Astrocyte (in vitro differentiated cells and primary cell): ENCODE measurements at regions not wholly inside any gene's neighbourhood (a gene's known extent, or its start where the extent isn't known, plus 50 kb on each side); places are given as distances from the start of the nearest gene placed in this dataset.

Experiments used
- DNase-seq: peaks from one replicate; pipeline ENCODE4 v3.0.0-alpha.2; 2010; ENCODE audit warnings: low read depth
- FAIRE-seq: peaks from 2 replicates; lab custom pipeline; 2011; peaks lifted over from hg19 to GRCh38; lab: Jason Lieb, UNC
- H2AFZ ChIP-seq: 2 replicates; pipeline ENCODE4 v1.6.0; 2012; ENCODE audit warnings: low read depth, low read length, inconsistent platforms
- H3K27ac ChIP-seq: 2 replicates; pipeline ENCODE4 v1.5.1; 2011; ENCODE audit warnings: low read depth, low read length, inconsistent platforms
- H3K27me3 ChIP-seq: 2 replicates; pipeline ENCODE4 v1.6.0; 2011; ENCODE audit warnings: low read length, inconsistent platforms; ENCODE audit not compliant: insufficient read depth
- H3K36me3 ChIP-seq: 2 replicates; pipeline ENCODE4 v1.5.1; 2011; ENCODE audit warnings: low read length, inconsistent platforms; ENCODE audit not compliant: insufficient read depth
- H3K4me1 ChIP-seq: 2 replicates; pipeline ENCODE4 v1.5.1; 2011; ENCODE audit warnings: low read length, inconsistent platforms; ENCODE audit not compliant: insufficient read depth
- H3K4me2 ChIP-seq: 2 replicates; pipeline ENCODE4 v1.6.0; 2012; ENCODE audit warnings: low read length, inconsistent platforms
- H3K4me3 ChIP-seq: 2 replicates; pipeline ENCODE4 v1.5.1; 2011; ENCODE audit warnings: low read depth, mild to moderate bottlenecking, low read length, inconsistent platforms; ENCODE audit not compliant: insufficient read depth
- H3K79me2 ChIP-seq: 2 replicates; pipeline ENCODE4 v1.6.0; 2012; ENCODE audit warnings: mild to moderate bottlenecking, low read length, inconsistent platforms; ENCODE audit not compliant: insufficient read depth
- H3K9ac ChIP-seq: 2 replicates; pipeline ENCODE4 v1.6.0; 2012; ENCODE audit warnings: mild to moderate bottlenecking, low read length, inconsistent platforms
- H3K9me3 ChIP-seq: 2 replicates; pipeline ENCODE4 v1.5.1; 2012; ENCODE audit warnings: low read depth, mild to moderate bottlenecking, low read length, inconsistent platforms; ENCODE audit not compliant: insufficient read depth
- H4K20me1 ChIP-seq: 2 replicates; pipeline ENCODE4 v1.6.0; 2012; ENCODE audit warnings: low read length, inconsistent platforms; ENCODE audit not compliant: insufficient read depth
- H3K27ac Mint-ChIP-seq: one replicate; pipeline ENCODE4 v1.8.0; 2021; ENCODE audit warnings: mild to moderate bottlenecking, mixed read lengths; ENCODE audit not compliant: unreplicated experiment
- H3K27me3 Mint-ChIP-seq: one replicate; pipeline ENCODE4 v1.8.0; 2021; ENCODE audit warnings: low read depth, mixed read lengths; ENCODE audit not compliant: unreplicated experiment
- H3K36me3 Mint-ChIP-seq: one replicate; pipeline ENCODE4 v1.8.0; 2021; ENCODE audit warnings: low read depth, mixed read lengths; ENCODE audit not compliant: unreplicated experiment
- H3K4me1 Mint-ChIP-seq: one replicate; pipeline ENCODE4 v1.8.0; 2021; ENCODE audit warnings: low read depth, mixed read lengths; ENCODE audit not compliant: unreplicated experiment
- H3K4me3 Mint-ChIP-seq: one replicate; pipeline ENCODE4 v1.8.0; 2021; ENCODE audit warnings: mild to moderate bottlenecking, moderate library complexity, mixed read lengths; ENCODE audit not compliant: unreplicated experiment
- H3K9me3 Mint-ChIP-seq: one replicate; pipeline ENCODE4 v1.8.0; 2021; ENCODE audit warnings: mild to moderate bottlenecking, mixed read lengths; ENCODE audit not compliant: unreplicated experiment
- EZH2 ChIP-seq: IDR thresholded peaks from 2 replicates; pipeline ENCODE4 v1.6.1; 2012; ENCODE audit warnings: mild to moderate bottlenecking, low read length, inconsistent platforms; ENCODE audit not compliant: insufficient read depth
- TF ChIP-seq, protein P1 (sequence below): IDR thresholded peaks from 2 replicates; pipeline ENCODE4 v1.5.1; 2011; ENCODE audit warnings: low read depth, mild to moderate bottlenecking, inconsistent platforms, low read length, moderate library complexity; ENCODE audit not compliant: insufficient read depth

DNA sequence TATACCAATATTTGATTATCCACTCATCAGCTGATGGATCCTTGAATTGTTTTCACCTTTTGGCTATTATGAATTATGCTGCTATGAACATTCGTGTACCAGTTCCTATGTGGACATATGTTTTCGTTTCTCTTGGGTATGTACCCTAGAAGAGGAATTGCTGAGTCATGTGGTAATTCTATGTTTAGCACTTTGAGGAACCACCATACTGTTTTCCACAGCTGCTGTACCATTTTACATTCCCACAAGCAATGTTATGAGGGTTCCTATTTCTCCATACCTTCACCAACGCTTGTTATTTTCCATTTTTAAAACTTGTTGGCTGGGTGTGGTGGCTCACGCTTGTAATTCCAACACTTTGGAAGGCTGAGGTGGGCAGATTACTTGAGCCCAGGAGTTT, 62.9 kb downstream of the RPLP1 start:
- Histone ChIP-seq H3K79me2 (no peaks in the 10 kb centered on the region), H3K4me1 (no peaks in the 10 kb centered on the region), H3K9ac (no peak overlapping the region), H3K4me2 (no peak overlapping the region), H2AFZ (no peak overlapping the region), H4K20me1 (no peaks in the 10 kb centered on the region), H3K27ac (no peak overlapping the region), H3K27me3 (peaks cover 9% of the 10 kb centered on the region), H3K36me3 (no peaks in the 10 kb centered on the region), H3K4me3 (no peak overlapping the region), H3K9me3 (no peaks in the 10 kb centered on the region)
- no peak for FAIRE-seq
- no peak for TF ChIP-seq EZH2
- TF ChIP-seq, protein P1, sequence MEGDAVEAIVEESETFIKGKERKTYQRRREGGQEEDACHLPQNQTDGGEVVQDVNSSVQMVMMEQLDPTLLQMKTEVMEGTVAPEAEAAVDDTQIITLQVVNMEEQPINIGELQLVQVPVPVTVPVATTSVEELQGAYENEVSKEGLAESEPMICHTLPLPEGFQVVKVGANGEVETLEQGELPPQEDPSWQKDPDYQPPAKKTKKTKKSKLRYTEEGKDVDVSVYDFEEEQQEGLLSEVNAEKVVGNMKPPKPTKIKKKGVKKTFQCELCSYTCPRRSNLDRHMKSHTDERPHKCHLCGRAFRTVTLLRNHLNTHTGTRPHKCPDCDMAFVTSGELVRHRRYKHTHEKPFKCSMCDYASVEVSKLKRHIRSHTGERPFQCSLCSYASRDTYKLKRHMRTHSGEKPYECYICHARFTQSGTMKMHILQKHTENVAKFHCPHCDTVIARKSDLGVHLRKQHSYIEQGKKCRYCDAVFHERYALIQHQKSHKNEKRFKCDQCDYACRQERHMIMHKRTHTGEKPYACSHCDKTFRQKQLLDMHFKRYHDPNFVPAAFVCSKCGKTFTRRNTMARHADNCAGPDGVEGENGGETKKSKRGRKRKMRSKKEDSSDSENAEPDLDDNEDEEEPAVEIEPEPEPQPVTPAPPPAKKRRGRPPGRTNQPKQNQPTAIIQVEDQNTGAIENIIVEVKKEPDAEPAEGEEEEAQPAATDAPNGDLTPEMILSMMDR: no peak
- no peak overlapping the region for H3K27ac Mint-ChIP-seq
- no peak overlapping the region for H3K4me3 Mint-ChIP-seq
- peaks cover 6% of the 10 kb centered on the region for H3K4me1 Mint-ChIP-seq
- no peaks in the 10 kb centered on the region for H3K36me3 Mint-ChIP-seq
- H3K9me3 Mint-ChIP-seq: peaks cover 3% of the 10 kb centered on the region
- no peak for DNase-seq
- peaks cover 47% of the 10 kb centered on the region for H3K27me3 Mint-ChIP-seq

DNA sequence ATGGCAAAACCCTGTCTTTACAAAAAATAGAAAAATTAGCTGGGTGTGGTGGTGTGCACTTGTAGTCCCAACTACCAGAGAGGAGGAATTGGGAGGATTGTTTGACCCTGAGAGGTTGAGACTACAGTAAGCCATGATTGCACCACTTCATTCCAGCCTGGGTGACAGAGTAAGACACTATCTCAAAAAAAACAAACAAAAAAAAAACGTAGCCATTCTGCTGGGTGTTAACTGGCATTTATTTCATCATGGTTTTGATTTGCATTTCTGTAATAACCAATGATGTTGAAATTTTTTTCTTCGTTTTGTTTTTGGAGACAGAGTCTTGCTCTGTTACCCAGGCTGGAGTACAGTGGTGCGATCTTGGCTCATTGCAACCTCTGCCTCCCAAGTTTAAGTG, 63.3 kb downstream of the RPLP1 start:
- no peak for TF ChIP-seq EZH2
- TF ChIP-seq, protein P1: no peak
- no peaks in the 10 kb centered on the region for H3K4me1 ChIP-seq
- Mint-ChIP-seq H3K36me3 (no peaks in the 10 kb centered on the region), H3K4me3 (no peak overlapping the region), H3K27ac (no peak overlapping the region), H3K27me3 (peaks cover 50% of the 10 kb centered on the region), H3K4me1 (peaks cover 6% of the 10 kb centered on the region), H3K9me3 (peaks cover 3% of the 10 kb centered on the region)
- H3K4me2 ChIP-seq: no peak overlapping the region
- no peaks in the 10 kb centered on the region for H4K20me1 ChIP-seq
- no peaks in the 10 kb centered on the region for H3K79me2 ChIP-seq
- H3K36me3 ChIP-seq: no peaks in the 10 kb centered on the region
- no peak overlapping the region for H3K27ac ChIP-seq
- DNase-seq (no peak), FAIRE-seq (no peak)
- H2AFZ ChIP-seq: no peak overlapping the region
- no peaks in the 10 kb centered on the region for H3K9me3 ChIP-seq
- peaks cover 11% of the 10 kb centered on the region for H3K27me3 ChIP-seq
- no peak overlapping the region for H3K4me3 ChIP-seq
- H3K9ac ChIP-seq: no peak overlapping the region

DNA sequence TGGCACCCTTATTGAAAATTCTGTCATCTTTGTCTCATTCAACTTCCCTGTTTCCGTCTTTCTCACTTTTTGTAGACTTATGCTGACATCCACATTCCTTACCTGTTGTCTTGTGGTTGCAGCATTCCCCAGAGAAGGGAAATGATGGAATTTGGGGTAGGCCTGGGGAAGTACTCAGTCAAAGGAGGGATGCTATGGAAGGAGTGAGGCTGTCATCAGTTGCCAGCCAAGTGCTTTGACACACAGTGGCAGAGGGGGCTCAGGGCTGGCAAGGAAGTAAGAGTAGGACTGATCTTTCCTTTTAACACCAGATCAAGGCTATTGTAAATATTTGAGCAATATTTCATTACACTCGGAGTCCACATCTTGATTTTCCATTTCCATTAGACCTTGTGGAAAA, 64.4 kb downstream of the RPLP1 start:
- no peaks in the 10 kb centered on the region for H3K36me3 ChIP-seq
- no peaks in the 10 kb centered on the region for H3K79me2 ChIP-seq
- H3K27ac Mint-ChIP-seq: no peak overlapping the region
- TF ChIP-seq, protein P1: no peak
- no peak for TF ChIP-seq EZH2
- H3K27me3 Mint-ChIP-seq: peaks cover 47% of the 10 kb centered on the region
- peaks cover 3% of the 10 kb centered on the region for H3K9me3 Mint-ChIP-seq
- peaks cover 19% of the 10 kb centered on the region for H3K27me3 ChIP-seq
- peaks cover 6% of the 10 kb centered on the region for H3K4me1 Mint-ChIP-seq
- H3K9me3 ChIP-seq: no peaks in the 10 kb centered on the region
- no peak overlapping the region for H3K4me2 ChIP-seq
- no peak overlapping the region for H2AFZ ChIP-seq
- H3K27ac ChIP-seq: no peak overlapping the region
- H3K4me3 Mint-ChIP-seq: no peak overlapping the region
- FAIRE-seq (no peak), DNase-seq (no peak)
- no peak overlapping the region for H3K9ac ChIP-seq
- no peaks in the 10 kb centered on the region for H4K20me1 ChIP-seq
- H3K4me3 ChIP-seq: no peak overlapping the region
- no peaks in the 10 kb centered on the region for H3K4me1 ChIP-seq
- H3K36me3 Mint-ChIP-seq: no peaks in the 10 kb centered on the region
